NCI-H1436 (cell line): ENCODE measurements at regions not wholly inside any gene's neighbourhood (a gene's known extent, or its start where the extent isn't known, plus 50 kb on each side); places are given as distances from the start of the nearest gene placed in this dataset.

Source experiments
- DNase-seq: peaks from one replicate; lab custom pipeline; 2025; lab: John Stamatoyannopoulos, UW

GRCh38 chr10:29081231-29081630, 207.6 kb upstream of the LYZL1 start:
- no peak for DNase-seq

GRCh38 chr10:29081951-29082685, 206.8 kb upstream of the LYZL1 start:
- DNase-seq, result no peak

GRCh38 chr10:29083096-29083495, 205.8 kb upstream of the LYZL1 start:
- no peak for DNase-seq

- DNase-seq, result no peak
These were observed 204.1 kb upstream of the LYZL1 start for GRCh38 chr10:29084681-29085307.

GRCh38 chr10:29089091-29089490, 199.8 kb upstream of the LYZL1 start:
- no peak for DNase-seq

GRCh38 chr10:29096303-29096824, 192.5 kb upstream of the LYZL1 start:
- DNase-seq, result no peak

- no peak for DNase-seq
These were observed 190.4 kb upstream of the LYZL1 start for GRCh38 chr10:29098423-29098822.

- DNase-seq, result no peak
These were observed 189.9 kb upstream of the LYZL1 start for GRCh38 chr10:29099001-29099400.

- no peak for DNase-seq
These were observed 189.5 kb upstream of the LYZL1 start for GRCh38 chr10:29099415-29099814.

GRCh38 chr10:29100505-29100904, 188.4 kb upstream of the LYZL1 start:
- DNase-seq, result no peak

- no peak for DNase-seq
These were observed 186.6 kb upstream of the LYZL1 start for GRCh38 chr10:29102233-29102632.

- DNase-seq, result no peak
These were observed 186.2 kb upstream of the LYZL1 start for GRCh38 chr10:29102636-29103035.

- no peak for DNase-seq
These were observed 184.0 kb upstream of the LYZL1 start for GRCh38 chr10:29104661-29105399.

GRCh38 chr10:29105516-29106215, 183.2 kb upstream of the LYZL1 start:
- no peak for DNase-seq

GRCh38 chr10:29106287-29106686, 182.6 kb upstream of the LYZL1 start:
- DNase-seq, result no peak

- DNase-seq, result no peak
These were observed 180.9 kb upstream of the LYZL1 start for GRCh38 chr10:29107866-29108498.

- DNase-seq, result no peak
These were observed 178.9 kb upstream of the LYZL1 start for GRCh38 chr10:29109707-29110571.

GRCh38 chr10:29112827-29113615, 175.8 kb upstream of the LYZL1 start:
- DNase-seq, result no peak

GRCh38 chr10:29113616-29113945, 175.3 kb upstream of the LYZL1 start:
- no peak for DNase-seq

- DNase-seq, result no peak
These were observed 174.7 kb upstream of the LYZL1 start for GRCh38 chr10:29114141-29114540.
